ENCODE measurements at regions not wholly inside any gene's neighbourhood (a gene's known extent, or its start where the extent isn't known, plus 50 kb on each side); places are given as distances from the start of the nearest gene placed in this dataset.
"Not testable (repeated sequence)": the region's sequence is repeated elsewhere in the genome, so short reads cannot be mapped to it uniquely, and the experiment has no call there.

GRCh38 chr9:73890685-73891277 is 606.4 kb upstream of the RORB start:
- DNase-seq: no peak

DNA sequence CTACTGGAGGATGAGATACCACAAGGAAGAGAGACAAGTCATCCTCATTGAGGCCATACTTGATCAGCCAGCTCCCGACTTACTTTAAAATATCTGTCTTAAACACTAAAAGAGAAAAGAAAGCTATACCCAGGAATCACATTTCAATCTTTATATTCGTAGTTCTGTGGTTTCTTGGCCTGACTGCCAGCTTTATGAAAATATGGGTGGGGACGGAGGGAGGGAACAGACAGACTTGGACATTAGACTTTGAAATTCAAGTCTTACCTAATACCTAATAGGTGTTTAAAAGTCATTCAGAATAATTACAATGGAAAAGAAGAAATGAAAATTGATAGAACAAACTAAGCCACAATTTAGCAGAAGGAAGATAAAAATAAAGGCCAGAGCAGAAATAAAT is 604.8 kb upstream of the RORB start:
- no peak for DNase-seq

- no peak for DNase-seq
These were observed 603.9 kb upstream of the RORB start for GRCh38 chr9:73893230-73893629.

DNA sequence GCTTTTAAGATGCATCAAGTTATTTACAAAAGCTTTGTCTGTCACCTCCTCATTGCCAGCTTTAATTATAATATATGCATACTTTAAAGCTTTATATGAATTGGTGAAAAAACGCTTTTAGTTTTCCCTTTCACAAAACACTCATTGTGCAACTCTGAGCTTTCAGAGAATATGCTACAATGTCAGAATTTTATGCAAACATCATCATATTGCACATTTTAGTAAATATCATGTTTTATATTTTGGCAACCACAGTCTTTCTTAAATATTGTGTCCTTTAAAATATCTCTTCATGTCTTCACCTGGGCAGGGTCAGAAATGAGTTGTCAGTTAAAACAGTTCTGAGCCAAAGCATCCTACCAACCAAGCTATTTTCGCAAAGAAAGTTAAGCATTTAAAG is 601.1 kb upstream of the RORB start:
- DNase-seq: no peak

- no peak for DNase-seq
These were observed 590.5 kb upstream of the RORB start for GRCh38 chr9:73906671-73907070.

- no peak for DNase-seq
These were observed 585.3 kb upstream of the RORB start for GRCh38 chr9:73911804-73912203.

GRCh38 chr9:73916016-73916673 is 581.0 kb upstream of the RORB start:
- no peak for DNase-seq

DNA sequence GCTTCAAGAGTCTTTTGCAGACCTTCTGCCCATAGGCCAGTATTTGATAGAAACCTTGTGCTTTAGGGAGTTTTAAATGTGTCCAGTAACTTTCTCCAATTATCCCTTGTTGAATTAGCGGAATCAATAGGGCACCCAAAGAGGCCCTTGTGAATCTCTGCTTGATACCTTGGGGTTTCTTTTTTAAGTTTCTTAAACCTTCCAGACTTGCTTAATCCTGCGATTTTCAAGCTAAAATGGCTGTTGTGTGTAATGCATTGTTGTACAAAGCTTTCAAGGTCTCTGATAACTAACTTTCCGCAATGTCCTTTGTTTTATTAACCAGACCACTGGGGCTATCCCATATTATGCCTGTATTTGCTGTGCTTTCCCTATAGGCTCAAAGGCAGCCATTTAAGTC is 577.4 kb upstream of the RORB start:
- no peak for DNase-seq

DNA sequence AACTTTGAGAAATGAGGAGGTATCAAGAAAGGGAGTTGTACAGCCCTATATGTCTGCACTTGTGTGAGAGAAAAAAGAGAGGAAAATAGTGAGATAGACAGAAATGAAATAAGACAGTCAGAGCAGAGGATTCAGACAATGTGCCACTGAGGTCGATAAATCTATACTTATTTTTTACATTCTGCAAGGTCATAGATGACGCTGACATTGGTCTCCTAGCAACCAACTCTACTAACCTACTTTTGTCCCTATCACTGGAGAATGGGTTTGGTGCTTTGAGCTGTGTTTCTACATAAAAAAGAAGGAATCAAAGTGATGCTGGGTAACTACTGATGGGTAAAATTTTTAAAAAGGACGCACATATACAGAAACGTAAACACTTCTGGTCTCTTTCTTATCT is 573.3 kb upstream of the RORB start:
- DNase-seq: no peak

- no peak for DNase-seq
These were observed 546.0 kb upstream of the RORB start for GRCh38 chr9:73951147-73951546.

DNA sequence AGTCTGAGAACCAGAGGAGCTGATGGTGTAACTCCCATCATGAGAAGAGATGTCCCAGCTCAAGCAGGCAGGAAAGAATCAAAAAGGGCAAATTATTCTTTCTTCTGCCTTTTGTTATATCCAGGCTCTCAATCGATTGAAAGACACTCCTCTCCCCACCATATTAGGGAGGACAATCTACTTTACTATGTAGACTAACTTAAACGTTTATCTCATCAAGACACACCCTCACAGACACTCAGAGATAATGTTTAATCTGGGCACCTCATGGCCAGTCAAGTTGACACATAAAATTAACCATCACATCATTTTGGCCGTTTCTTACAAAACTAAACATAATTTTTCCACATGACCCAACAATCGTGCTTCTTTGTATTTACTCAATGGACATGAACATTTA is 534.3 kb upstream of the RORB start:
- DNase-seq: no peak

DNA sequence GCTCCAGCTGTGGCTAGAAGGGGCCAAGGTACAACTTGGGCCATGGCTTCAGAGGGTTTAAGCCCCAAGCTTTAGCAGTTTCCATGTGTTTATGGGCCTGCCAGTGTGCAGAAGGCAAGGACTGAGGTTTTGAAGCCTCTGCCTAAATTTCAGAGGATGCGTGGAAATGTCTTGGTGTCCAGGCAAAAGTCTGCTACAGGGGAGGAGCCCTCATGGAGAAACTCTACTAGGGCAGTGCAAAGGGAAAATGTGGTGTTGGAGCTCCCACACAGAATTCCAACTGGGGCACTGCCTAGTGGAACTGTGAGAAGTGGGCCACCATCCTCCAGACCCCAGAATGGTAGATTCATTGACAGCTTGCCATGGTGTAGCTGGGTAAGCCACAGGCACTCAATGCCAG is 527.2 kb upstream of the RORB start:
- no peak for DNase-seq

- not testable (repeated sequence) for DNase-seq
These were observed 520.7 kb upstream of the RORB start for GRCh38 chr9:73976424-73976823.

- DNase-seq: no peak
These were observed 517.3 kb upstream of the RORB start for GRCh38 chr9:73979894-73980264.

DNA sequence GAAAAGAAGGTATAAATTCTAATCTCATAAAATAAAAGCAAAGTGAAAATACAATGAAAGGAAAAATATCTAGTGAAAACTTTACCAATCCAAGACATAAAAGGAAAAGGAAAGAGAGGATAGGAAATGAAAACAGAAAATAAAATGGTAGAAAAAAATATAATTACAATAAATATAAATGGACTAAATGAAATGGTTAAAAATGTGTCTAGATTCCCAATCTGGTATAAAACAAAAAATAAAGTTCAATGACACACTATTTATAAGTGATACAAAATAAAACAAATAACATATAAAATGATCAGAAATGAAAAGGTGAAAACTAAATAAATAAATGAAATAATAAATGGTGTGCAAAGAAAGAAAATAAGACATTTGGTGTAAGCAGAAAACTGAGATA is 516.4 kb upstream of the RORB start:
- no peak for DNase-seq

DNA sequence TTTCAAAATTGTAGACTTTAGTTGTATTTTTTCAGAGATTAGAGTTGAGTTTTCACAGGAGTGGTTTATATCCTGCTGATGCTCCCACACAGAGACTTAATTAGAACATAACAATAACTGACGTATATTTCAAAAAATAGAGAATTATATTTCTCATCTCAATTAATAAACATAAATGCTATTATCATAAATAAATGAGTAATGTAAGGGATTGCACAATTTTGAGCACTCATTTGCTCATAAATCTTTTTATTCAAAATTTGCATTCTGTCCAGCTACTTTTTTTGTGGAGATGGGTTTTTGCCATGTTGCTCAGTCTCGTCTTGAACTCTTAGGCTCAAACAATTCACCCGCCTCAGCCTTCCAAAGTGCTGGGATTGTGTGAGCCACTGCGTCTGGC is 515.7 kb upstream of the RORB start:
- no peak for DNase-seq

DNA sequence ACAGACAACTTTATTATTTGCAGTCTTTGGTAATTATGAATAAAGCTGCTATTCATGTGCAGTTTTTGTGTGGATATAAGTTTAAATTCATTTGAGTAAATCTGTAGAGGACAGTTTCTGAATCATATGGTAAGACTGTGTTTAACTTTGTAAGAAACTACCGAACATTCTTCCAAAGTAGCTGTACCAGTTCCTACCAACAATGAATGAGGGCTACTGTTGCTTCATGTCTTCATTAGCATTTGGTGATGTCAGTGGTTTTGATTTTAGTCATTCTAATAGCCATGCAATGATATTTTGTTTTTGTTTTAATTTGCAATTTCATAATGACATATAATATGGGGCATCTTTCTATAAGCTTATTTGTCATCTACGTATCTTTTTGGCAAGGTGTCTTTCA is 501.3 kb upstream of the RORB start:
- no peak for DNase-seq

DNA sequence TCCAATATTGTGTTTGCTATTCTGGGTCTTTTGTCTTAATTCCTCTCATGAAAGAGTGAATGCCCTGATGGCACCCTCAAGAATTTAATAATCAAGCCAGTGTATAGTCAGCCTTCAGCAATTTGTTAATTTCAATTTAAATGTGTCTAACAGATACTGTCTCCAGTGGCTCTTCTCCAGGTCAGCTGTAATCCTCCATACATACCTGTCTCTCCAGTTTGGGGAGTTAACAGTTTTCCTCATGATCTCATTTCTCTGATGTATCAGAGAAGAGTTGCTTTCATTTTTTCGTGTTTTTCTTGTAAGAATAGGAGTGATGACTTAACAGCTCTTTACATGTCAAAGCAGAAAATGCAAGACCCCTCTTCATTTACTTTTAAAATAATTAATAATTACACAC is 500.3 kb upstream of the RORB start:
- no peak for DNase-seq

- no peak for DNase-seq
These were observed 495.8 kb upstream of the RORB start for GRCh38 chr9:74001382-74001781.

- no peak for DNase-seq
These were observed 490.2 kb upstream of the RORB start for GRCh38 chr9:74006935-74007334.

DNA sequence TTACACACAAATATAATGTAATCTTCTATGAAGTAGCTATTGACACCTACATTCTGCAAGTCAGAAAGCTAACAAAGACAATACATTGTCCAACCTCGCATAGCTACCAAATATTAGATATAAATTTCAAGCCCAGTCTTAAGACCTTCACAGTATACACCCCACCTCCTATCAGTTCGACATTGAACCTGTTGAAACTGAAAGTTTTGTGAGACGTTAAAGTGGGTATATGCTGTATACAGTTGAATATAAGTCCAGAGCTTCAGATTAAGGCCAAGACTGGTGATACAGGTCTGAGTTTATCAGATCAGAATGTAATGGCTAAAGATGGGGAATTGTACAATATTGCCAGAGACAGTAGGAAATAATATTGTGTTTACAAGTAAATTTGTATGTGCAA is 489.3 kb upstream of the RORB start:
- no peak for DNase-seq

- DNase-seq: no peak
These were observed 481.1 kb upstream of the RORB start for GRCh38 chr9:74016004-74016403.

DNA sequence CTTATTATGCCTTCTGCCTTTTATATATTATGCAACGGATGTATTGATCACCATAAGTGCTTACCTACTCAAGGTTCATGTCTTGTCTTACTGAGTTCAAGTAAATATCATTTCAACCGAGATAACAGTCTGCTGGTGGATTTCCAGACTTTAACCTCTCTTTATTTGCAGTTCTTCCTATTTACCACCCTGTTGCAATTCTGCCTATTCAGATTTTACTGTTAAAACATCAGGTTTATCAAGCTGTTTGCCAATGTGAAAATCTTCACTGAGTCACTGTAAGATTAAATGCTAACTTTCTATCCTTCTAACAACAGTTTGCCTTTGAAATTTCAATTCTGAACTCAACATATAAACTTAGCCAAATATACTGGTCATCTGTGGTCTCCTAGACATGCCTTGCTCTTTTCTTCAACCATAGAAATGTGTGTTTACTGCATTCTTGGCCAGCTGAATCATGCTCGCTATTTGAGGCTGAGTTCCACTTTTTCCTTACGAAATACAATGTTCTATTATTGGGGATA is 471.7 kb upstream of the RORB start:
- no peak for DNase-seq

GRCh38 chr9:74032421-74032820 is 464.7 kb upstream of the RORB start:
- no peak for DNase-seq

- peak; percentile 2 for DNase-seq
These were observed 461.3 kb upstream of the RORB start for GRCh38 chr9:74035786-74036185.

Data from activated CD4-positive, alpha-beta T cell treated with anti-CD3 and anti-CD28 coated beads, Interleukin-2, Interleukin-6, amounts not matched to agents 100 ng/mL and 50 ng/mL, durations not matched to agents 16 hours and 8 hours (primary cell).